Psoas muscle (tissue), 7 donors: ENCODE measurements at regions not wholly inside any gene's neighbourhood (a gene's known extent, or its start where the extent isn't known, plus 50 kb on each side); places are given as distances from the start of the nearest gene placed in this dataset.

Experiments
- ATAC-seq, 4 donors: fragments of 200-7000 bp; cut with Tn5 transposase; one replicate each; pipeline ENCODE4 v1.9.1; 2020; ENCODE audit warnings: moderate library complexity in 3 of 4, mild to moderate bottlenecking in 2 of 4
- DNase-seq, 2 donors: peaks; one replicate each; pipeline ENCODE4 v3.0.0-alpha.2; 2020
- H3K27ac ChIP-seq: fragments of 200-600 bp; one replicate; pipeline ENCODE4 v1.8.0; 2022
- H3K27me3 ChIP-seq, 3 donors: fragments of 200-600 bp in 1 of 3; one replicate each; pipeline versions ENCODE4 v1.6.1 to v1.8.0; 2013 to 2022; ENCODE audit warnings: low read length in 2 of 3, mild to moderate bottlenecking in 2 of 3, moderate library complexity in 1 of 3; ENCODE audit not compliant: insufficient read depth in 3 of 3
- H3K36me3 ChIP-seq, 2 donors: fragments of 200-600 bp in 1 of 2; one replicate each; pipeline versions ENCODE4 v1.6.1 to v1.8.0; 2013 to 2022; ENCODE audit warnings: low read depth in 1 of 2, mild to moderate bottlenecking in 1 of 2, moderate library complexity in 1 of 2; ENCODE audit not compliant: insufficient read depth in 1 of 2
- H3K4me1 ChIP-seq: fragments of 200-600 bp; one replicate; pipeline ENCODE4 v1.8.0; 2022
- H3K4me3 ChIP-seq: fragments of 200-600 bp; one replicate; pipeline ENCODE4 v1.8.0; 2022; ENCODE audit warnings: mild to moderate bottlenecking
- H3K9me3 ChIP-seq: fragments of 200-600 bp; one replicate; pipeline ENCODE4 v1.8.0; 2022
- whole genome bisulfite sequencing, 3 donors: extraction: QIAGEN DNeasy Blood & Tissue Kit; methylation state at CpG; one replicate each; pipeline versions ENCODE4 v1.1.6 to v1.1.7; 2013; 5-methylcytosine and 5-hydroxymethylcytosine counted together
- intact Hi-C, 2 donors: fragments of 100-400 bp; cut with DNase I; formaldehyde crosslinking; loops; one replicate each; pipeline versions ENCODE4 v1.11.0 to v1.14.2; 2022
- TF ChIP-seq, protein P1 (sequence below): fragments of 200-600 bp; IDR thresholded peaks from one replicate; pipeline ENCODE4 v1.8.0; 2022; ENCODE audit warnings: antibody characterized with exemption
- donor health status: healthy with polysubstance abuse.
- donor health status: DM: no; HTN: no; CAD: no; lungs with moderate emphysema.
- donor health status: Bipolar disorder and iron deficiency.
- donor health status: healthy.
- donor health status: DM: yes; HTN: yes; CAD: no.
- donor health status: DM: no; HTN: no; CAD: no.
- donor health status: DM: yes; HTN: yes; CAD: no.

DNA sequence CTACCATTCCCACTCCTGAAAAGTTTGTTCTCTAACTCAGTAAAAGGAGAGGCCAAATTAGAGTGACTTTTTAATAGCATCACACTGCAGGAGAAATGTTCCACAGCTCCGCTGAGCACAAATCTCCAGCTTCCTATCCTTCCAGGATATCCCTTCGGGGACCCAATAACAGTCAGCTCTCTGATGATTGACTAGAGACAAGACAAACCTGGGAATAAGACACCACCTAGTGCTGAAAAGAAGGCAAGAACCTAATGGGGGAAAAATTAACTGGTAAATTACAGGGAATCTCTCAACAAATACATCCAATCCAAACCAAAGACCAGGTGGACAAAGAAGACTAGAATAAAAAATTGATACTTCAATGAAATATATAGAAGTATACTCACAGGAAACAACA is 977.1 kb upstream of the SOX11 start:
- intact Hi-C loops, result no loop called here
- Histone ChIP-seq H3K27ac (no peak overlapping the region), H3K9me3 (peaks cover 12% of the 10 kb centered on the region), H3K27me3 (no peaks in the 10 kb centered on the region), H3K36me3 (no peaks in the 10 kb centered on the region), H3K4me1 (no peaks in the 10 kb centered on the region), H3K4me3 (no peak overlapping the region)
- TF ChIP-seq, protein P1, sequence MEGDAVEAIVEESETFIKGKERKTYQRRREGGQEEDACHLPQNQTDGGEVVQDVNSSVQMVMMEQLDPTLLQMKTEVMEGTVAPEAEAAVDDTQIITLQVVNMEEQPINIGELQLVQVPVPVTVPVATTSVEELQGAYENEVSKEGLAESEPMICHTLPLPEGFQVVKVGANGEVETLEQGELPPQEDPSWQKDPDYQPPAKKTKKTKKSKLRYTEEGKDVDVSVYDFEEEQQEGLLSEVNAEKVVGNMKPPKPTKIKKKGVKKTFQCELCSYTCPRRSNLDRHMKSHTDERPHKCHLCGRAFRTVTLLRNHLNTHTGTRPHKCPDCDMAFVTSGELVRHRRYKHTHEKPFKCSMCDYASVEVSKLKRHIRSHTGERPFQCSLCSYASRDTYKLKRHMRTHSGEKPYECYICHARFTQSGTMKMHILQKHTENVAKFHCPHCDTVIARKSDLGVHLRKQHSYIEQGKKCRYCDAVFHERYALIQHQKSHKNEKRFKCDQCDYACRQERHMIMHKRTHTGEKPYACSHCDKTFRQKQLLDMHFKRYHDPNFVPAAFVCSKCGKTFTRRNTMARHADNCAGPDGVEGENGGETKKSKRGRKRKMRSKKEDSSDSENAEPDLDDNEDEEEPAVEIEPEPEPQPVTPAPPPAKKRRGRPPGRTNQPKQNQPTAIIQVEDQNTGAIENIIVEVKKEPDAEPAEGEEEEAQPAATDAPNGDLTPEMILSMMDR, result no peak
- 50 to 69% (median 64%) methylated on average over 2 of the region's 2 CpGs for WGBS, 3 donors
- ATAC-seq (no peak), DNase-seq (no peak)

DNA sequence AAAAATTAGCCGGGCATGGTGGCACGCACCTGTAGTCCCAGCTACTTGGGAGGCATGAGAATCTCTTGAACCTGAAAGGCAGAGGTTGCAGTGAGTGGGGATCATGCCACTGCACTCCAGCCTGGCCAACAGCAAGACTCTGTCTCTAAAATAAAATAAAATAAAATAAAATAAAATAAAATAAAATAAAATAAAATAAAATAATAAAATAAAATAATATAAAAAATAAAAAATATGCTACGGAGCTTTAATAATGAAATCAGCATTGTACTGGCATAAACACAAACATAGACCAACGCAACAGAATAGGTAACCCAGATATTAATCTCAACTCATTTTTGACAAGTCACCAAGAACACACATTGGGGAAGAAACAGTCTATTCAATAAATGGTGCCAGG is 973.4 kb upstream of the SOX11 start:
- TF ChIP-seq, protein P1, result no peak
- ATAC-seq (no peak), DNase-seq (no peak)
- H3K27me3 ChIP-seq, result no peaks in the 10 kb centered on the region
- H3K27ac ChIP-seq, result no peak overlapping the region
- WGBS, 3 donors, result 81 to 90% (median 90%) methylated on average over 4 of the region's 4 CpGs
- H3K9me3 ChIP-seq, result peaks cover 12% of the 10 kb centered on the region
- H3K4me3 ChIP-seq, result no peak overlapping the region
- no peaks in the 10 kb centered on the region for H3K4me1 ChIP-seq
- intact Hi-C loops, result no loop called here
- H3K36me3 ChIP-seq, result no peaks in the 10 kb centered on the region

DNA sequence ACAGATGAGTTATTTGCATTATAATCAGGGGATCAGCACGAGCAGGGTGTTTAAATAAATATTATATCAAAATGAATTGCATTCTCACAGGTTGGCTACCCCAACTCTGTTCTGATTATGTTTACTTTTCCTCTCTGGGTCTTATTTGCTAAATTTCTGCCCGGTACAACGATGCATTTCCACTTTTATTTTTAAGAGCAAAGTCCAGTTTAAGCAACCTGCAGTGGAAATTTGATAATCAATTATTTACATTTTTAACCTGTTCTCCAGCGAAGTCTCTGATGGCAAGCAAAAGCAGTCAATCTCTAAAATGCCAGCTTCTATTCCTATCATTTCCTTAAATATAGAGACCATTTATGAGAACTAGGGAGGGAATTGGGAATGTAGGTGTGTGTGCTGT is 966.6 kb upstream of the SOX11 start:
- no peak for ATAC-seq
- Histone ChIP-seq H3K9me3 (no peaks in the 10 kb centered on the region), H3K4me1 (no peaks in the 10 kb centered on the region), H3K27ac (no peak overlapping the region), H3K4me3 (no peak overlapping the region), H3K36me3 (no peaks in the 10 kb centered on the region), H3K27me3 (no peaks in the 10 kb centered on the region)
- 83 to 86% (median 83%) methylated on average over 4 of the region's 4 CpGs for WGBS, 3 donors
- TF ChIP-seq, protein P1, result no peak
- intact Hi-C loops, result no loop called here
- no peak for DNase-seq

DNA sequence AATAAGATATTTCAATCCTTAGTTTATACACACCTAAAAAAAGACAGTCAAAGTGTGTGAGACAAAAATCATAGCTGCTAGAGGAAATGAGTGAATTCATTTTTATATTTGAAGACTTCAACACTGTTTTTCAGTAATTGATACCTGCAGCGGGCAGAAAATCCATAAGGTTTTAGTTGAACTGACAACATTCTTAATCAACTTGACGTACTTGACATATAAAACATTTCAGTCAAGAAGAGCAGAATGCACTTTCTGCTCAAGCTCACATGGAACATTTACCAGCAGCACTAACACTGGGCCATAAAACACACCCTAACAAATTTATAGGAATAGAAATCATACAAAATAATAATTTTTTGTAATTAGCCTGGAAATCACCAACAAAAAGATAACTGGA is 959.6 kb upstream of the SOX11 start:
- 90 to 96% (median 93%) methylated on average over 2 of the region's 2 CpGs for WGBS, 3 donors
- Histone ChIP-seq H3K27ac (no peak overlapping the region), H3K9me3 (no peaks in the 10 kb centered on the region), H3K4me1 (no peaks in the 10 kb centered on the region), H3K36me3 (no peaks in the 10 kb centered on the region), H3K27me3 (no peaks in the 10 kb centered on the region), H3K4me3 (no peak overlapping the region)
- no peak for DNase-seq
- ATAC-seq, result no peak
- intact Hi-C loops, result no loop called here
- TF ChIP-seq, protein P1, result no peak

DNA sequence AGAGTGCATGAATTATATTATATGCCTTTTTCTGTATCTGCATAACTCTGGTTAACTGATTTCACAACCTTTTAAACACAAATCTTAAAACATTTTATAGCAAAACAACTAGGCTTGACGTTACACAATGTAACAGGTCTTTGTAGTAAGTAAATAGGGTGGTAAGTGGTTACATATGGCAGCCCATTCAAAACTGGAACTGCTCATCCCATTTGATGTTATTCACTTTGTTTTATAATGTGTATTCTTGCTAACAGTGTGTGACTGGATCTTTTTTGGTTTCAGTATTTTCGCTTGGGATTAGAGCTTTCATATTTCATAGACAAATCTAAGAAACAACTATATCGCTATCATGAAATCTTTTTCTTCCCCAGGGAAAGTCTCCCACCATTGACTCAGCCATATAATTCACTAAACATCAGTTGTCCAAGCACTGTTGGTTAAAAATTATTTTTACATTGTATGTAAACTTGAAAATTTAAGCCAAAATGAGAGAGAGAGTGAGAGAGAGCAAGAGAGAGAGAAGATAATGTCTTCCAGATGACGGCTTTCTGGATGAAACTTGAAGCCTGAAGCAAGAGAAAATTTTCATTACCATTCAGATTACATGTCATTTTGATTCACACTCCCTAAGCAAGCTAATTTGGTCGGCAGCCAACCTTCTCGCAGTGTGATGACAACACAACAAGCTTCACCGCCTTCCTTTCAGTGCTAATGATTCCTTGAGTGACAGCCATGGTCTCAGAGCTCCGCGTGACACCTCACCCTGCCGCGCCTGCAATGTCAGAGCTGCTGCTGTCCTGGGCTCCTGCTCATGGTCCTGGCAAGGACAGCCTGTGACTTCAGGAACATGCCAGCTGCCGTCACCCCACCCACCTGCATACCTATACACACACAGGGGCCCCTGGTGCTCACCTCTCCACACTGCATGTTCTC is 946.9 kb upstream of the SOX11 start:
- no peaks in the 10 kb centered on the region for H3K27me3 ChIP-seq
- intact Hi-C loops, result no loop called here
- H3K36me3 ChIP-seq, result no peaks in the 10 kb centered on the region
- H3K4me1 ChIP-seq, result no peaks in the 10 kb centered on the region
- H3K4me3 ChIP-seq, result no peak overlapping the region
- WGBS, 3 donors, result 43 to 45% (median 45%) methylated on average over 12 of the region's 12 CpGs
- DNase-seq (no peak), ATAC-seq (no peak)
- H3K9me3 ChIP-seq, result no peaks in the 10 kb centered on the region
- H3K27ac ChIP-seq, result no peak overlapping the region
- TF ChIP-seq, protein P1, result no peak
